GM23248 (cell line): ENCODE measurements at regions not wholly inside any gene's neighbourhood (a gene's known extent, or its start where the extent isn't known, plus 50 kb on each side); places are given as distances from the start of the nearest gene placed in this dataset.

Source experiments
- EZH2 ChIP-seq: fragments of 200-600 bp; sonication (generic); IDR thresholded peaks from 2 replicates; pipeline ENCODE4 v1.6.1; 2018; ENCODE audit warnings: antibody characterized with exemption, mild to moderate bottlenecking; ENCODE audit not compliant: insufficient read depth, poor library complexity, severe bottlenecking
- EZH2phosphoT487 ChIP-seq: fragments of 200-600 bp; sonication (generic); IDR thresholded peaks from 2 replicates; pipeline ENCODE4 v1.6.1; 2018; ENCODE audit warnings: antibody characterized with exemption, moderate library complexity, mild to moderate bottlenecking, low read depth; ENCODE audit not compliant: insufficient read depth

- TF ChIP-seq EZH2: no peak
- TF ChIP-seq EZH2phosphoT487: no peak
Observed at GRCh38 chr1:190717055-190717454, 239.4 kb upstream of the BRINP3 start.
